ENCODE measurements at regions not wholly inside any gene's neighbourhood (a gene's known extent, or its start where the extent isn't known, plus 50 kb on each side); places are given as distances from the start of the nearest gene placed in this dataset.

DNA sequence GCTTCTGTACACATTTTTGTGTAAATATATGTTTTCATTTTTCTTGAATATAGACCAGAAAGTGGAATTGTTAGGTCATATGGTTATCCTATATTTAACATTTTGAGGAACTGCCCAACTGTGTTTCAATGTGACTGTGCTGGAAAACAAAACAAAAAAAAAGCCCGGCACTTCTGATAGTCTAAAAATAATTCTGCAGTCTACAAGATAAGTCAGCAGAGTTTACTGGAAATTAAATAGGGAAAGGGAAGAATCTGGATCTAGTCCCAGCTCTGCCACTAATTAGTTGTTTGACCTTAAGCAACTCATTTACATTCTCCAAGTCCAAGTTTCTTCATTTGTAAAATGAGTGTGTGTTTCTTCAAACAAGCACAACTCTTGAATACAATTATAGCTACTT is 869.1 kb upstream of the B3GALT2 start:
- H3K9me1 ChIP-seq (ENCODE audit: control insufficient read depth, insufficient read depth, low read length) = no peaks in the 10 kb centered on the region
- H2AFZ ChIP-seq (ENCODE audit: low read depth, low read length) = no peak overlapping the region
- no peak overlapping the region for H3K4me3 ChIP-seq
- intact Hi-C loops (cut with micrococcal nuclease) = no loop called here
- no peak overlapping the region for H3K27ac ChIP-seq (ENCODE audit: extremely low read depth, low read depth, low read length)
- ChIA-PET POLR2A (no interaction called here), CTCF (ENCODE audit: low intra/inter-chr PET ratio) (no interaction called here)
- in situ Hi-C loops (cut with MboI) = no loop called here
- H3K9me3 ChIP-seq (replicated peaks; ENCODE audit: control insufficient read depth, insufficient read depth, low read depth, low read length) = peaks cover 2% of the 10 kb centered on the region; the same call in 1 of the 2 replicates
- no TSS peak for BruUV-seq (replicated peaks)
- DNase-seq (ENCODE audit: extremely low read depth in 1 of 4, low spot score in 3 of 4) (no peak), ATAC-seq (no peak), FAIRE-seq (no peak)
- TF ChIP-seq ZNF444 (CRISPR knock-in tag; IDR thresholded peaks at IDR 0.05) (no peak), ZBED1 (IDR thresholded peaks at IDR 0.05) (no peak), NR2C2 (CRISPR knock-in tag; IDR thresholded peaks at IDR 0.05) (no peak), NR2C2 (tag; IDR thresholded peaks at IDR 0.05) (no peak), NFE2 (IDR thresholded peaks at IDR 0.05; ENCODE audit: low read depth) (no peak), ZKSCAN3 (CRISPR knock-in tag; IDR thresholded peaks at IDR 0.05) (no peak), SRF (CRISPR knock-in tag; IDR thresholded peaks at IDR 0.05) (no peak), CXXC5 (CRISPR knock-in tag; IDR thresholded peaks at IDR 0.05) (no peak), ZBTB33 (CRISPR knock-in tag; IDR thresholded peaks at IDR 0.05) (no peak), ZNF23 (CRISPR knock-in tag; IDR thresholded peaks at IDR 0.05) (no peak), NFYB (IDR thresholded peaks at IDR 0.05; ENCODE audit: extremely low read depth, insufficient read length) (no peak), CREB1 (IDR thresholded peaks at IDR 0.05) (no peak), CREB1 (CRISPR knock-in tag; IDR thresholded peaks at IDR 0.05) (no peak), CCNT2 (IDR thresholded peaks at IDR 0.05; ENCODE audit: borderline replicate concordance, extremely low read depth, insufficient read length, low read depth, low read length) (no peak), ZNF316 (IDR thresholded peaks at IDR 0.05) (no peak)
- TF ChIP-seq, protein P1, sequence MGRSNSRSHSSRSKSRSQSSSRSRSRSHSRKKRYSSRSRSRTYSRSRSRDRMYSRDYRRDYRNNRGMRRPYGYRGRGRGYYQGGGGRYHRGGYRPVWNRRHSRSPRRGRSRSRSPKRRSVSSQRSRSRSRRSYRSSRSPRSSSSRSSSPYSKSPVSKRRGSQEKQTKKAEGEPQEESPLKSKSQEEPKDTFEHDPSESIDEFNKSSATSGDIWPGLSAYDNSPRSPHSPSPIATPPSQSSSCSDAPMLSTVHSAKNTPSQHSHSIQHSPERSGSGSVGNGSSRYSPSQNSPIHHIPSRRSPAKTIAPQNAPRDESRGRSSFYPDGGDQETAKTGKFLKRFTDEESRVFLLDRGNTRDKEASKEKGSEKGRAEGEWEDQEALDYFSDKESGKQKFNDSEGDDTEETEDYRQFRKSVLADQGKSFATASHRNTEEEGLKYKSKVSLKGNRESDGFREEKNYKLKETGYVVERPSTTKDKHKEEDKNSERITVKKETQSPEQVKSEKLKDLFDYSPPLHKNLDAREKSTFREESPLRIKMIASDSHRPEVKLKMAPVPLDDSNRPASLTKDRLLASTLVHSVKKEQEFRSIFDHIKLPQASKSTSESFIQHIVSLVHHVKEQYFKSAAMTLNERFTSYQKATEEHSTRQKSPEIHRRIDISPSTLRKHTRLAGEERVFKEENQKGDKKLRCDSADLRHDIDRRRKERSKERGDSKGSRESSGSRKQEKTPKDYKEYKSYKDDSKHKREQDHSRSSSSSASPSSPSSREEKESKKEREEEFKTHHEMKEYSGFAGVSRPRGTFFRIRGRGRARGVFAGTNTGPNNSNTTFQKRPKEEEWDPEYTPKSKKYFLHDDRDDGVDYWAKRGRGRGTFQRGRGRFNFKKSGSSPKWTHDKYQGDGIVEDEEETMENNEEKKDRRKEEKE (IDR thresholded peaks at IDR 0.05; ENCODE audit: borderline replicate concordance in 1 of 2, control insufficient read depth in 1 of 2, low read depth in 2 of 2, low read length in 1 of 2) = no peak
- TF ChIP-seq, protein P2, sequence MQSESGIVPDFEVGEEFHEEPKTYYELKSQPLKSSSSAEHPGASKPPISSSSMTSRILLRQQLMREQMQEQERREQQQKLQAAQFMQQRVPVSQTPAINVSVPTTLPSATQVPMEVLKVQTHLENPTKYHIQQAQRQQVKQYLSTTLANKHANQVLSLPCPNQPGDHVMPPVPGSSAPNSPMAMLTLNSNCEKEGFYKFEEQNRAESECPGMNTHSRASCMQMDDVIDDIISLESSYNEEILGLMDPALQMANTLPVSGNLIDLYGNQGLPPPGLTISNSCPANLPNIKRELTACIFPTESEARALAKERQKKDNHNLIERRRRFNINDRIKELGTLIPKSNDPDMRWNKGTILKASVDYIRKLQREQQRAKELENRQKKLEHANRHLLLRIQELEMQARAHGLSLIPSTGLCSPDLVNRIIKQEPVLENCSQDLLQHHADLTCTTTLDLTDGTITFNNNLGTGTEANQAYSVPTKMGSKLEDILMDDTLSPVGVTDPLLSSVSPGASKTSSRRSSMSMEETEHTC (IDR thresholded peaks at IDR 0.05) = no peak
- H3K79me2 ChIP-seq (ENCODE audit: control insufficient read depth, insufficient read depth, low read length) = no peaks in the 10 kb centered on the region
- H3K27me3 ChIP-seq (ENCODE audit: control insufficient read depth in 2 of 2, insufficient read depth in 2 of 2, low read length in 2 of 2) = no peaks in the 10 kb centered on the region
- no peak overlapping the region for H3K4me2 ChIP-seq (ENCODE audit: insufficient read depth, low read length)
- no peaks in the 10 kb centered on the region for H3K4me1 ChIP-seq (replicated peaks in 1 of 2; ENCODE audit: control insufficient read depth in 2 of 2, insufficient read depth in 2 of 2, low read length in 2 of 2)
- no peaks in the 10 kb centered on the region for H4K20me1 ChIP-seq (replicated peaks; ENCODE audit: control insufficient read depth, insufficient read depth, low read length)
- H3K9ac ChIP-seq (ENCODE audit: insufficient read depth in 1 of 2, low read depth in 2 of 2, low read length in 2 of 2) = no peak overlapping the region
- no peaks in the 10 kb centered on the region for H3K36me3 ChIP-seq (ENCODE audit: control insufficient read depth, insufficient read depth, low read length)
- WGBS (ENCODE audit: insufficient coverage, low coverage, missing lambda C conversion rate) = 0% methylated on average over 1 of the region's 1 CpG

All from K562 (cell line).